OCI-LY3 (cell line): ENCODE measurements at regions not wholly inside any gene's neighbourhood (a gene's known extent, or its start where the extent isn't known, plus 50 kb on each side); places are given as distances from the start of the nearest gene placed in this dataset.

ENCODE experiments used
- EZH2phosphoT487 ChIP-seq: fragments of 200-600 bp; shearing (Covaris generic); IDR thresholded peaks from 2 replicates; pipeline ENCODE4 v1.6.1; 2018; ENCODE audit warnings: antibody characterized with exemption, mixed run types, low read depth
- TF ChIP-seq, protein P1 (sequence below): fragments of 200-600, 300-600 bp; sonication (generic); IDR thresholded peaks from 2 replicates; pipeline ENCODE4 v1.5.1; 2014; ENCODE audit warnings: antibody characterized with exemption, low read length, low read depth

DNA sequence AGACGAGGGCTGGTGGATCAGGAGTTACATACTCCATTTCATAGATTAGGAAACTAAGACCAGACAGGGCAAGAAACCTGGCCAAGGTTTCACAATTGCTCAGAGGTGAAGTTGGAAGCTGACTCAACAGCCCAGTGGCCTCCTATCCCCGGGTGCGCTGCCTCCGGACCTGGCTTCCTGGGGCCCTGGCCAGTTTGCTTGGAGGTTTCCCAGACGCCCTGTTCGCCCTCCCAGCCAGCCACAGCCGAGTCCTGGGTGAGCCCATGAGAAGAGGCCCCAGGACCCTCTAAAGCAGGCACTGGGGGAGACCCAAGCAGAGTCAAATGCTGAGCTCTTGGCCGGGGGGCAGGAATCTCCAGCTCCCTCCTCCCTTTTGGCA is 180.1 kb downstream of the ZBTB18 start:
- TF ChIP-seq, protein P1, sequence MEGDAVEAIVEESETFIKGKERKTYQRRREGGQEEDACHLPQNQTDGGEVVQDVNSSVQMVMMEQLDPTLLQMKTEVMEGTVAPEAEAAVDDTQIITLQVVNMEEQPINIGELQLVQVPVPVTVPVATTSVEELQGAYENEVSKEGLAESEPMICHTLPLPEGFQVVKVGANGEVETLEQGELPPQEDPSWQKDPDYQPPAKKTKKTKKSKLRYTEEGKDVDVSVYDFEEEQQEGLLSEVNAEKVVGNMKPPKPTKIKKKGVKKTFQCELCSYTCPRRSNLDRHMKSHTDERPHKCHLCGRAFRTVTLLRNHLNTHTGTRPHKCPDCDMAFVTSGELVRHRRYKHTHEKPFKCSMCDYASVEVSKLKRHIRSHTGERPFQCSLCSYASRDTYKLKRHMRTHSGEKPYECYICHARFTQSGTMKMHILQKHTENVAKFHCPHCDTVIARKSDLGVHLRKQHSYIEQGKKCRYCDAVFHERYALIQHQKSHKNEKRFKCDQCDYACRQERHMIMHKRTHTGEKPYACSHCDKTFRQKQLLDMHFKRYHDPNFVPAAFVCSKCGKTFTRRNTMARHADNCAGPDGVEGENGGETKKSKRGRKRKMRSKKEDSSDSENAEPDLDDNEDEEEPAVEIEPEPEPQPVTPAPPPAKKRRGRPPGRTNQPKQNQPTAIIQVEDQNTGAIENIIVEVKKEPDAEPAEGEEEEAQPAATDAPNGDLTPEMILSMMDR: no peak
- no peak for TF ChIP-seq EZH2phosphoT487
